Neural cell (in vitro differentiated cells): ENCODE measurements at regions not wholly inside any gene's neighbourhood (a gene's known extent, or its start where the extent isn't known, plus 50 kb on each side); places are given as distances from the start of the nearest gene placed in this dataset.
A peak's percentile ranks its signal among the peaks of the same experiment; 100 is the strongest.

Experiments
- H2AFZ ChIP-seq: fragments of 200-600, 300-800 bp; sonication (generic), shearing (Covaris generic); 2 replicates; pipeline ENCODE4 v1.6.0; 2014; ENCODE audit warnings: low read depth, mild to moderate bottlenecking, antibody characterized with exemption, low read length, moderate library complexity
- H3F3A ChIP-seq: fragments of 200-600 bp; shearing (Covaris generic); 2 replicates; pipeline ENCODE4 v1.6.1; 2016; ENCODE audit warnings: mild to moderate bottlenecking, moderate library complexity, mixed read lengths, antibody characterized with exemption, low read length; ENCODE audit not compliant: insufficient read depth, poor library complexity, severe bottlenecking
- H3K27ac ChIP-seq: fragments of 200-600, 300-800 bp; sonication (generic), shearing (Covaris generic); 2 replicates; pipeline ENCODE4 v1.5.1; 2014; ENCODE audit warnings: mild to moderate bottlenecking, low read length, moderate library complexity
- H3K27me3 ChIP-seq: fragments of 300-800, 200-600 bp; sonication (generic), shearing (Covaris generic); 2 replicates; pipeline ENCODE4 v1.6.0; 2014; ENCODE audit warnings: mild to moderate bottlenecking, low read depth, low read length, moderate library complexity; ENCODE audit not compliant: insufficient read depth
- H3K36me3 ChIP-seq: fragments of 300-800, 200-600 bp; sonication (generic), shearing (Covaris generic); 2 replicates; pipeline ENCODE4 v1.5.1; 2014; ENCODE audit warnings: mild to moderate bottlenecking, antibody characterized with exemption, low read length, moderate library complexity; ENCODE audit not compliant: insufficient read depth
- H3K4me2 ChIP-seq: fragments of 300-800, 200-600 bp; sonication (generic), shearing (Covaris generic); 2 replicates; pipeline ENCODE4 v1.6.0; 2014; ENCODE audit warnings: mild to moderate bottlenecking, low read length
- H3K4me3 ChIP-seq: fragments of 300-800, 200-600 bp; sonication (generic), shearing (Covaris generic); 2 replicates; pipeline ENCODE4 v1.5.1; 2014; ENCODE audit warnings: mild to moderate bottlenecking, low read length, moderate library complexity
- H3K79me2 ChIP-seq: fragments of 200-600 bp; shearing (Covaris generic); replicated peaks from 2 replicates; pipeline ENCODE4 v1.6.0; 2014; ENCODE audit warnings: mild to moderate bottlenecking, low read length, moderate library complexity; ENCODE audit not compliant: insufficient read depth
- H3K9ac ChIP-seq: fragments of 300-800, 200-600 bp; sonication (generic), shearing (Covaris generic); 2 replicates; pipeline ENCODE4 v1.6.1; 2016; ENCODE audit warnings: mild to moderate bottlenecking, low read length, mixed read lengths
- H3K9me2 ChIP-seq: fragments of 200-600 bp; shearing (Covaris generic); 2 replicates; pipeline ENCODE4 v1.6.1; 2016; ENCODE audit warnings: mild to moderate bottlenecking, low read length, mixed read lengths; ENCODE audit not compliant: insufficient read depth
- H3K9me3 ChIP-seq: fragments of 200-600, 300-800 bp; sonication (generic), shearing (Covaris generic); 2 replicates; pipeline ENCODE4 v1.6.1; 2016; ENCODE audit warnings: mild to moderate bottlenecking, mixed run types, low read length, moderate library complexity, mixed read lengths
- H4K20me1 ChIP-seq: fragments of 200-600 bp; shearing (Covaris generic); 2 replicates; pipeline ENCODE4 v1.6.1; 2016; ENCODE audit warnings: mild to moderate bottlenecking, mixed run types; ENCODE audit not compliant: insufficient read depth
- EP300 ChIP-seq: fragments of 450-650 bp; conservative IDR thresholded peaks from 2 replicates; pipeline ENCODE4 v1.6.1; 2014; ENCODE audit warnings: antibody characterized with exemption, mild to moderate bottlenecking, moderate library complexity; ENCODE audit not compliant: poor library complexity, severe bottlenecking
- EZH2 ChIP-seq: fragments of 200-600, 300-800 bp; shearing (Covaris generic), sonication (generic); IDR thresholded peaks from 2 replicates; pipeline ENCODE4 v1.6.1; 2014; ENCODE audit warnings: antibody characterized with exemption, low read length, borderline replicate concordance, mild to moderate bottlenecking; ENCODE audit not compliant: insufficient read depth, poor library complexity, severe bottlenecking
- MXI1 ChIP-seq: fragments of 450-650 bp; conservative IDR thresholded peaks from 2 replicates; pipeline ENCODE4 v1.6.1; 2014; ENCODE audit warnings: antibody characterized with exemption, mild to moderate bottlenecking; ENCODE audit not compliant: poor library complexity, severe bottlenecking
- POLR2AphosphoS5 ChIP-seq: IDR thresholded peaks from 2 replicates; pipeline ENCODE4 v1.6.1; 2012
- RAD21 ChIP-seq: fragments of 450-650 bp; conservative IDR thresholded peaks from 2 replicates; pipeline ENCODE4 v1.6.1; 2014; ENCODE audit warnings: antibody characterized with exemption, mild to moderate bottlenecking, moderate library complexity
- SMC3 ChIP-seq: fragments of 450-650 bp; conservative IDR thresholded peaks from 2 replicates; pipeline ENCODE4 v1.6.1; 2014; ENCODE audit warnings: antibody characterized with exemption, mild to moderate bottlenecking, moderate library complexity; ENCODE audit not compliant: poor library complexity
- TAF1 ChIP-seq: IDR thresholded peaks from 2 replicates; pipeline ENCODE4 v1.6.1; 2012; ENCODE audit warnings: low read depth
- TF ChIP-seq, protein P1 (sequence below): IDR thresholded peaks from 2 replicates; pipeline ENCODE4 v1.6.1; 2012; ENCODE audit warnings: borderline replicate concordance
- TF ChIP-seq, protein P2 (sequence below): fragments of 450-650 bp; IDR thresholded peaks from 2 replicates; pipeline ENCODE4 v1.5.1; 2014; ENCODE audit warnings: antibody characterized with exemption, mild to moderate bottlenecking, moderate library complexity; ENCODE audit not compliant: poor library complexity, severe bottlenecking

DNA sequence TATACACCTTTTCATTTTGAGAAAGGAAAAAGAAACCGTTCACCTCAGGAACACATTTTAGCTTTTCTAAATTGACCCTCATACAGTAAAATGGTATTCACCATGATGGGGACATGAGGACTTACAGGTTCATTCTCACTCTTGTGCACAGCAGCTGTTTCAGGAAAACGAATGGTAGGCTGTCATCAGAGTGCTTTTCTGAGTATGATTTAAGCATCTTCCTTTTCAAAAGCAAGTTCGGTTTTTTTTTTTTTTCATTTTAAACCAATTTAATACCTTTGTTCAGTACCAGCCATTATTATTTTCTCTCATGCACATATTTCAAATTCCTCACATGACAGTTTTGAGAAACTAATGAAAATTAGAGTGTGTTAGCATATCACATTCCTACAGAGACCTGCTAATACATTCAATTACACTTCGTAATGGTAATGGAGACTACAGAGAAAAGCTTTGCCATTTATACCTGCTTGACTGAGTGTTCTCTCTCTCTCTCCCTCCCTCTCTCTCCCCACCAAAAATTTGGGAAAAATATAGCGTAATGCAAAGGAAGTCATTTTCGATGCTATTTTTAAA, 129.2 kb downstream of the SAMD5 start:
- no peaks in the 10 kb centered on the region for H3K36me3 ChIP-seq
- H3F3A ChIP-seq: no peaks in the 10 kb centered on the region
- no peak overlapping the region for H3K9ac ChIP-seq
- H3K9me2 ChIP-seq: no peaks in the 10 kb centered on the region
- no peak overlapping the region for H2AFZ ChIP-seq
- no peaks in the 10 kb centered on the region for H3K9me3 ChIP-seq
- no peak overlapping the region for H3K27ac ChIP-seq
- no peaks in the 10 kb centered on the region for H4K20me1 ChIP-seq
- H3K27me3 ChIP-seq: no peaks in the 10 kb centered on the region
- no peak for TF ChIP-seq EZH2
- no peak for TF ChIP-seq RAD21
- TF ChIP-seq POLR2AphosphoS5: no peak
- TF ChIP-seq EP300: no peak
- TF ChIP-seq, protein P1, sequence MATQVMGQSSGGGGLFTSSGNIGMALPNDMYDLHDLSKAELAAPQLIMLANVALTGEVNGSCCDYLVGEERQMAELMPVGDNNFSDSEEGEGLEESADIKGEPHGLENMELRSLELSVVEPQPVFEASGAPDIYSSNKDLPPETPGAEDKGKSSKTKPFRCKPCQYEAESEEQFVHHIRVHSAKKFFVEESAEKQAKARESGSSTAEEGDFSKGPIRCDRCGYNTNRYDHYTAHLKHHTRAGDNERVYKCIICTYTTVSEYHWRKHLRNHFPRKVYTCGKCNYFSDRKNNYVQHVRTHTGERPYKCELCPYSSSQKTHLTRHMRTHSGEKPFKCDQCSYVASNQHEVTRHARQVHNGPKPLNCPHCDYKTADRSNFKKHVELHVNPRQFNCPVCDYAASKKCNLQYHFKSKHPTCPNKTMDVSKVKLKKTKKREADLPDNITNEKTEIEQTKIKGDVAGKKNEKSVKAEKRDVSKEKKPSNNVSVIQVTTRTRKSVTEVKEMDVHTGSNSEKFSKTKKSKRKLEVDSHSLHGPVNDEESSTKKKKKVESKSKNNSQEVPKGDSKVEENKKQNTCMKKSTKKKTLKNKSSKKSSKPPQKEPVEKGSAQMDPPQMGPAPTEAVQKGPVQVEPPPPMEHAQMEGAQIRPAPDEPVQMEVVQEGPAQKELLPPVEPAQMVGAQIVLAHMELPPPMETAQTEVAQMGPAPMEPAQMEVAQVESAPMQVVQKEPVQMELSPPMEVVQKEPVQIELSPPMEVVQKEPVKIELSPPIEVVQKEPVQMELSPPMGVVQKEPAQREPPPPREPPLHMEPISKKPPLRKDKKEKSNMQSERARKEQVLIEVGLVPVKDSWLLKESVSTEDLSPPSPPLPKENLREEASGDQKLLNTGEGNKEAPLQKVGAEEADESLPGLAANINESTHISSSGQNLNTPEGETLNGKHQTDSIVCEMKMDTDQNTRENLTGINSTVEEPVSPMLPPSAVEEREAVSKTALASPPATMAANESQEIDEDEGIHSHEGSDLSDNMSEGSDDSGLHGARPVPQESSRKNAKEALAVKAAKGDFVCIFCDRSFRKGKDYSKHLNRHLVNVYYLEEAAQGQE: no peak
- TF ChIP-seq, protein P2, sequence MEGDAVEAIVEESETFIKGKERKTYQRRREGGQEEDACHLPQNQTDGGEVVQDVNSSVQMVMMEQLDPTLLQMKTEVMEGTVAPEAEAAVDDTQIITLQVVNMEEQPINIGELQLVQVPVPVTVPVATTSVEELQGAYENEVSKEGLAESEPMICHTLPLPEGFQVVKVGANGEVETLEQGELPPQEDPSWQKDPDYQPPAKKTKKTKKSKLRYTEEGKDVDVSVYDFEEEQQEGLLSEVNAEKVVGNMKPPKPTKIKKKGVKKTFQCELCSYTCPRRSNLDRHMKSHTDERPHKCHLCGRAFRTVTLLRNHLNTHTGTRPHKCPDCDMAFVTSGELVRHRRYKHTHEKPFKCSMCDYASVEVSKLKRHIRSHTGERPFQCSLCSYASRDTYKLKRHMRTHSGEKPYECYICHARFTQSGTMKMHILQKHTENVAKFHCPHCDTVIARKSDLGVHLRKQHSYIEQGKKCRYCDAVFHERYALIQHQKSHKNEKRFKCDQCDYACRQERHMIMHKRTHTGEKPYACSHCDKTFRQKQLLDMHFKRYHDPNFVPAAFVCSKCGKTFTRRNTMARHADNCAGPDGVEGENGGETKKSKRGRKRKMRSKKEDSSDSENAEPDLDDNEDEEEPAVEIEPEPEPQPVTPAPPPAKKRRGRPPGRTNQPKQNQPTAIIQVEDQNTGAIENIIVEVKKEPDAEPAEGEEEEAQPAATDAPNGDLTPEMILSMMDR: no peak
- TF ChIP-seq TAF1: no peak
- TF ChIP-seq MXI1: no peak
- TF ChIP-seq SMC3: no peak
- H3K4me2 ChIP-seq: no peak overlapping the region
- no peaks in the 10 kb centered on the region for H3K79me2 ChIP-seq
- H3K4me3 ChIP-seq: peak overlapping the region; percentile 14

DNA sequence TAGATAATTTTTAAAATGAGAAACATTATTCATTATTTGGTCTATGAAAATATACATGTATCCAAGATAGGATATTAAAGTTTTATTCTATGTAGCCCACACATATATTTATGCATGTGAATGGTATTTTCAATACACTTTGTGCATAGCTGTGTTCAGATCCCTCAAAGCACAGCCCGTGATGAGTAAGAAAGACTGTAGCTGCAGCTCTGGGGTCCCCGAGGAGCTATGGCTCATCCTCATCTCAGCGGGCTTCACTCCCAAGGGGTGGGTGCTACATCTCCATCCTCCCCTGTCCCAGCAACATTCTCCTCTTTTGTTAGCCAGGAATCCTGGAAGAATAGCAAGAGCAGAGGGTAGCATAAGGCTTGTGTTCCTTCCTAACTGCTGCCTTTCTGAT, 130.8 kb downstream of the SAMD5 start:
- H3K36me3 ChIP-seq: no peaks in the 10 kb centered on the region
- H3K79me2 ChIP-seq: no peaks in the 10 kb centered on the region
- H4K20me1 ChIP-seq: no peaks in the 10 kb centered on the region
- H3K4me2 ChIP-seq: no peak overlapping the region
- H2AFZ ChIP-seq: no peak overlapping the region
- TF ChIP-seq TAF1 (no peak), SMC3 (no peak)
- TF ChIP-seq, protein P1: no peak
- TF ChIP-seq, protein P2: no peak
- no peak overlapping the region for H3K27ac ChIP-seq
- no peak overlapping the region for H3K4me3 ChIP-seq
- H3K27me3 ChIP-seq: no peaks in the 10 kb centered on the region
- no peaks in the 10 kb centered on the region for H3K9me3 ChIP-seq
- H3K9ac ChIP-seq: no peak overlapping the region
- H3K9me2 ChIP-seq: no peaks in the 10 kb centered on the region
- H3F3A ChIP-seq: no peaks in the 10 kb centered on the region
